ENCODE measurements at regions not wholly inside any gene's neighbourhood (a gene's known extent, or its start where the extent isn't known, plus 50 kb on each side); places are given as distances from the start of the nearest gene placed in this dataset.

- TF ChIP-seq CREB1 (CRISPR knock-in tag; IDR thresholded peaks at IDR 0.05; ENCODE audit: low read depth), result no peak
- TF ChIP-seq POLR2AphosphoS5 (IDR thresholded peaks at IDR 0.05; ENCODE audit: low read depth), result no peak
- no peak for TF ChIP-seq CTCF (conservative IDR thresholded peaks at IDR 0.05; ENCODE audit: low read depth in 2 of 2)
- TF ChIP-seq EZH2 (IDR thresholded peaks at IDR 0.05; ENCODE audit: low read depth, unreplicated experiment), result no peak
- TF ChIP-seq ZNF114 (CRISPR knock-in tag; IDR thresholded peaks at IDR 0.05), result no peak
- no peak for TF ChIP-seq STAT1 (IDR thresholded peaks at IDR 0.05; ENCODE audit: unreplicated experiment)
- TF ChIP-seq NANOG (IDR thresholded peaks at IDR 0.05; ENCODE audit: borderline replicate concordance), result no peak
- TF ChIP-seq JUNB (IDR thresholded peaks at IDR 0.05; ENCODE audit: unreplicated experiment), result no peak
- TF ChIP-seq REST (IDR thresholded peaks at IDR 0.05; ENCODE audit: unreplicated experiment), result no peak
- TF ChIP-seq EZH2phosphoT487 (IDR thresholded peaks at IDR 0.05; ENCODE audit: unreplicated experiment), result no peak
- TF ChIP-seq ETS1 (IDR thresholded peaks at IDR 0.05), result no peak
- TF ChIP-seq ZNF331 (CRISPR knock-in tag; IDR thresholded peaks at IDR 0.05; ENCODE audit: low read depth), result no peak
- no peak for TF ChIP-seq ZNF462 (CRISPR knock-in tag; IDR thresholded peaks at IDR 0.05)
- no peak overlapping the region for H3K4me3 ChIP-seq
- Mint-ChIP-seq H3K36me3 (ENCODE audit: low read depth) (no peaks in the 10 kb centered on the region), H3K9me3 (no peaks in the 10 kb centered on the region; the same call in 2 of the 3 replicates), H3K4me3 (no peak overlapping the region), H3K4me1 (peaks cover 17% of the 10 kb centered on the region), H3K27ac (no peak overlapping the region), H3K27me3 (ENCODE audit: insufficient read depth, low read depth, poor library complexity) (peaks cover 3% of the 10 kb centered on the region)
- H3K4me1 ChIP-seq (ENCODE audit: insufficient read depth), result peaks cover 12% of the 10 kb centered on the region
- H3K36me3 ChIP-seq (ENCODE audit: insufficient read depth), result no peaks in the 10 kb centered on the region
- H3K4me2 ChIP-seq, result no peak overlapping the region
- no peaks in the 10 kb centered on the region for H3K9me2 ChIP-seq (ENCODE audit: insufficient read depth)
- ATAC-seq (no peak), DNase-seq (ENCODE audit: low spot score) (no peak)
- no peaks in the 10 kb centered on the region for H3K79me2 ChIP-seq (replicated peaks; ENCODE audit: insufficient read depth)
- no peaks in the 10 kb centered on the region for H3K27me3 ChIP-seq (ENCODE audit: insufficient read depth)
- H3F3A ChIP-seq (replicated peaks; ENCODE audit: low read depth), result no peaks in the 10 kb centered on the region
- no peak overlapping the region for H3K27ac ChIP-seq (ENCODE audit: low read depth)
- H2AFZ ChIP-seq, result no peak overlapping the region; the same call in 1 of the 2 replicates
- no peaks in the 10 kb centered on the region for H4K20me1 ChIP-seq (replicated peaks; ENCODE audit: insufficient read depth)
Observed at GRCh38 chr2:10980071-10980470, 68.3 kb downstream of the KCNF1 start.

Data from GM23338 (cell line).